ENCODE measurements at regions not wholly inside any gene's neighbourhood (a gene's known extent, or its start where the extent isn't known, plus 50 kb on each side); places are given as distances from the start of the nearest gene placed in this dataset.

- RAD21 ChIA-PET (ENCODE audit: low non-redundant PET in 1 of 2, low total read pairs in 2 of 2, uncharacterized antibody in 2 of 2, unreplicated experiment in 2 of 2), result no interaction called here
- intact Hi-C loops (cut with micrococcal nuclease), result no loop called here
- H3K27me3 ChIP-seq (ENCODE audit: insufficient read depth, low read length), result peaks cover 21% of the 10 kb centered on the region; the same call in 1 of the 2 replicates
- no peaks in the 10 kb centered on the region for H3K79me2 ChIP-seq (ENCODE audit: insufficient read depth, low read length)
- POLR2A ChIA-PET, result no interaction called here
- no peak for DNase-seq (ENCODE audit: low read depth, low spot score)
- H3K9ac ChIP-seq (ENCODE audit: low read length), result no peak overlapping the region
- no peak overlapping the region for H3K4me3 ChIP-seq (replicated peaks in 1 of 2; ENCODE audit: low read depth in 1 of 2, low read length in 2 of 2)
- H4K20me1 ChIP-seq (ENCODE audit: insufficient read depth), result no peaks in the 10 kb centered on the region; the same call in 1 of the 2 replicates
- H3K27ac ChIP-seq (ENCODE audit: low read depth, low read length), result no peak overlapping the region
- no peaks in the 10 kb centered on the region for H3K9me2 ChIP-seq (ENCODE audit: insufficient read depth)
- ATAC-seq, result no peak
- CTCF ChIA-PET, result no interaction called here
- no peaks in the 10 kb centered on the region for H3K4me1 ChIP-seq (ENCODE audit: control insufficient read depth in 1 of 2, insufficient read depth in 2 of 2, low read length in 2 of 2)
- H3K9me3 ChIP-seq (ENCODE audit: control insufficient read depth in 1 of 2, insufficient read depth in 1 of 2, low read depth in 1 of 2, low read length in 2 of 2), result no peaks in the 10 kb centered on the region
- no peak overlapping the region for H3K4me2 ChIP-seq (ENCODE audit: low read length)
- TF ChIP-seq SP1 (IDR thresholded peaks at IDR 0.05; ENCODE audit: low read depth) (no peak), ZBTB33 (IDR thresholded peaks at IDR 0.05; ENCODE audit: extremely low read depth, insufficient replicate concordance, low read length) (no peak), SIN3A (IDR thresholded peaks at IDR 0.05; ENCODE audit: low read depth) (no peak), POLR2AphosphoS5 (IDR thresholded peaks at IDR 0.05; ENCODE audit: low read depth, low read length) (no peak), ATF3 (IDR thresholded peaks at IDR 0.05) (no peak), REST (IDR thresholded peaks at IDR 0.05; ENCODE audit: low read depth) (no peak), FOSL1 (IDR thresholded peaks at IDR 0.05; ENCODE audit: low read depth) (no peak), EZH2phosphoT487 (IDR thresholded peaks at IDR 0.05; ENCODE audit: borderline replicate concordance) (no peak), EGR1 (IDR thresholded peaks at IDR 0.05; ENCODE audit: low read depth) (no peak), MAX (IDR thresholded peaks at IDR 0.05) (no peak), YY1 (IDR thresholded peaks at IDR 0.05; ENCODE audit: extremely low read depth, insufficient replicate concordance, low read depth, low read length) (no peak), TCF7L2 (IDR thresholded peaks at IDR 0.05; ENCODE audit: borderline replicate concordance, extremely low read depth, insufficient read depth, insufficient read length) (no peak), CTCF (IDR thresholded peaks at IDR 0.05 in 2 of 3, conservative IDR thresholded peaks at IDR 0.05 in 1 of 3; ENCODE audit: borderline replicate concordance in 1 of 3, insufficient read depth in 1 of 3, low read depth in 2 of 3, low read length in 2 of 3) (no peak)
- BruUV-seq (replicated peaks), result no TSS peak
- no peak overlapping the region for H2AFZ ChIP-seq (ENCODE audit: low read depth, low read length, poor library complexity, severe bottlenecking)
- H3K36me3 ChIP-seq (ENCODE audit: control insufficient read depth in 1 of 2, insufficient read depth in 2 of 2, low read length in 2 of 2), result no peaks in the 10 kb centered on the region
Measured at GRCh38 chr11:15551901-15552851, 437.5 kb downstream of the INSC start.

Data from HCT116 (cell line).